Retina (tissue), 1 donor: ENCODE measurements at regions not wholly inside any gene's neighbourhood (a gene's known extent, or its start where the extent isn't known, plus 50 kb on each side); places are given as distances from the start of the nearest gene placed in this dataset.
A peak's percentile ranks its signal among the peaks of the same experiment; 100 is the strongest.
"Not testable (repeated sequence)": the region's sequence is repeated elsewhere in the genome, so short reads cannot be mapped to it uniquely, and the experiment has no call there.

Source experiments
- DNase-seq: peaks from one replicate; pipeline ENCODE4 v3.0.0-alpha.2; 2016

DNA sequence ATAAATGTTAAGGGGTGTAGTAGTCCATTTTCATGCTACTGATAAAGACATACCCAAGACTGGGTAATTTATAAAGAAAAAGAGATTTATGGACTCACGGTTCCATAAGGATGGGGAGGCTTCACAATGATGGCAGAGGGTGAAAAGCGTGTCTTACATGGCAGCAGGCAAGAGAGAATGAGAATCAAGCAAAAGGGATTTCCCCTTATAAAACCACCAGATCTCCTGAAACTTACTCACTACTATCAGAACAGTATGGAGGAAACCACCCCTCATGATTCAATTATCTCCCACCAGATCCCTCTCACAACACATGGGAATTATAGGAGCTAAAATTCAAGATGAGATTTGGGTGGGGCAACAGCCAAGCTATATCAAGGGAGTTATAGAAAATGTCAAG lies 329.2 kb downstream of the DTHD1 start:
- no peak for DNase-seq

DNA sequence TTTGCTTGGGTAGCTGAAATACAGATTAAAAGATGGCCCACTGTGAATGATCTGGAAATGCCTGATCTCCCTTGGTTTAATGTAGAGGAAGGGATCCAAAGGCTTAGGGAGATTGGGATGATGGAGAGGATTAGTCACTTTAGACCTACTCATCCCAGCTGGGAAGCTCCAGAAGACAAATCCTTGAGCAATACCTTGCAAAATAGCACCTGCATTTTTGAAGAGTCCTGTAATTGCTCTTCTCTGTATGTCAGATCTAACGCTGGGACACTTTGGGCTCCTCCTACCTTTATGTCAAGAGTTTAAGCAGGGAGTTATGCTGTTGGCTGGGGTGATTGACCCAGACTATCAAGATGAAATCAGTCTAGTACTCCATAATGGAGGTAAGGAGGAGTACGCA lies 331.7 kb downstream of the DTHD1 start:
- not testable (repeated sequence) for DNase-seq

DNA sequence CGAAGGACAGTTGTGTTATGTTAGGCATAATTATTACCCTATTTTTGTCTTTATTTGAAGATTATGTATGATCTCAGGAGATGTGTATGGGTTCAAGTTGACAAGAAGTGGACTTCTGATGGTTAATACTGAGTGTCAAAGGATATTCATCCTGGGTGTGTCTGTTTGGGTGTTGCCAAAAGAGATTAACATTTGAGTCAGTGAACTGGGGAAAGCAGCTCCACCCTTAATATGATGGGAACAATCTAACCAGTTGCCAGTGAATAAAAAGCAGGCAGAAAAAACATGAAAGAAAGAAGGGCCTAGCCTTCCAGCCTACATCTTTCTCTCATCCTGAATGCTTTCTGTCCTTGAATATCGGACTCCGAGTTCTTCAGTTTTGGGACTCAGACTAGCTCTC lies 332.6 kb downstream of the DTHD1 start:
- no peak for DNase-seq

DNA sequence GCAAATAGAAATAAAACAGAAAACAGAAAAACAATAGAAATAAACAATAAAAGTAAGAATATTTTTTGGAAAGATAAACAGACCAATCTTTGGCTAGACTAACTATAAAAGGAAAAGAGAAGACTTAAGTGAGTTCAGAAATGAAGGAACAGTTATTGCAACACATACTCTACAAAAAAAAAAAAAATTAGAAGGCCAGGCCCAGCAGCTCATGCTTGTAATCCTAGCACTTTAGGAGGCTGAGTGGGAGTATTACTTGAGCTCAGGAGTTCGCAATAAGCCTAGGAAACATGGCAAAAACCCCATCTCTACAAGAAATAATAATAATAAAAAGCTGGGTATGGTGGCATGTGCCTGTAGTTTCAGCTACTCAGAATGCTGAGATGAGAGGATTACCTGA lies 336.7 kb downstream of the DTHD1 start:
- DNase-seq, result no peak

DNA sequence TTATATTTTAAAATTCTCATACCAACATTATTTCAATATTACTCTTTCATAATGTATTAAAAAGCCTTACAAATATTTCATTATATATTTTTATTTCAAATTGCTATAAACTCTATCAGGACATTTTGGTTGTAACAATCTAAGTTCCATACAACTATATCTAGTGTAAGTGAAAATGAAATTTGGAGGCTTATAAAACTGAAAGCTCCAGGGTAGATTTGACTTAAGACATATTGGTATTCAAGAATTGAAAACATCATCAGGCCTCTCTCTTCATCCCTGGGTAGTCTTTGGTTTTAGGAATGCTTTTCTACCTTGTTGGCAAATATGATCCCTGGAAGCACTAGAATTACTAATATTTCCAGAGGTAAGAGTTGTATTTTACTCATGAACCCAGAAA lies 342.6 kb downstream of the DTHD1 start:
- no peak for DNase-seq

DNA sequence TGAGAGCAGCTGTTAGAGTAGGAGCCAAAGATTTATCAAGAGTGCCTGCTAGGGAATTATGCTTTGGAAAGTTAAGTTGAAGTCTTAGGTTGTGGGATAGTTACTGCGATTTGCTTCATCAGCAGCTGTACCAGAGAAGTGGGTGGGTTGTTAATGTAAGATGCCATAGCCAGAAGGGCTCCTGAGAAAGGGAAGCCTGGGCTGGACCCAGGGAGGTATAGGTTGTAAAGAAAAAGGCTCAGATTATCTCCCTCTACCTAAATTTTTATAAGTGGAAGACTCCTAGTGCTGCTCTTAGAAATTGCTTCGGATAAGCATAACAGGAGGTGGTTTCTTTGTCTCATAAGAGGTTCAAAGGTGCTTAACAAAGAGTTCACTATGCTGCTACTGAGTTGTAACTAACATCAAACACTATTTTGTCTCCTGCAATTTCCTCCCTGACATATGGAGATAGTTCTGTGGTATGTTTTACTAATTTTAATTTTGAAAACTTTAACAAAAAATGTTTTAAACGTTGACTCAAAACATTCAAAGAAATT lies 356.9 kb downstream of the DTHD1 start:
- DNase-seq, result no peak

DNA sequence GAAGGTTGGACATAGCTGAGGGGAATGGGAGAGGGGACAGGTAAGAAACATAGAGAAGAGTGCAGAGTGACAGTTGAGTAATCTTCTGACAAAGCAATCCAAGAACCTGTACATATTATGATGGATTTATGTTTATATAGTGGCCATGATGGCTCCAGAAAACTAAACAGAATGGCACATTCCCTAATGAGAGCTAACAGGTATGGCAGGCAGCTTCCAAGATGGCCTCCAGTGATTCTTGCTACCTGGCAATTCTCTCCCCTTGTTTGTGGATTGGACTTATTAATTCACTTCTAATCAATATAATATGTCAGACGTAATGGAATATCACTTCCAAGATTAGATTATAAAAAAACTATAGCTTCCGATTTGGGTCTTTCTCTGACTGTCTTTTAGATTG lies 359.5 kb downstream of the DTHD1 start:
- DNase-seq, result no peak

DNA sequence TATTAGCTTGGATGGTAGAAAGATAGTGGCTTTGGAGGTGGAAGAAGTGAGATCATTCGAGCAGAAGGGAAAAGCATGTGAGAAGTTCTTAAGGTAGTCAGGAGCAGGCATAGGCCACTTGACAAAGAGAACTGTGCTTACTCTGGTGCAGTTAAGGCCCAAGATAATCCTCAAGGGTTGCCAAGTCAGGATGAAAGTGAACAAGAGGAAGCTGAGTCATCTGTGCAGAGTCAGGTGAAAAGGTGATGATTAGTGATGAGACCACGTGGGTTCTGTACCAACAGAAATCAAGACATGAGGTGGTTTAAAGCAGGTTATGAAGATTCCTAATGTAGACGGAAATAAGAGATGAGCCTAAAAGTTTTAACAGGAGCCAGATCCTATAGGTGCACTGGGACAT lies 369.8 kb downstream of the DTHD1 start:
- DNase-seq, result no peak

DNA sequence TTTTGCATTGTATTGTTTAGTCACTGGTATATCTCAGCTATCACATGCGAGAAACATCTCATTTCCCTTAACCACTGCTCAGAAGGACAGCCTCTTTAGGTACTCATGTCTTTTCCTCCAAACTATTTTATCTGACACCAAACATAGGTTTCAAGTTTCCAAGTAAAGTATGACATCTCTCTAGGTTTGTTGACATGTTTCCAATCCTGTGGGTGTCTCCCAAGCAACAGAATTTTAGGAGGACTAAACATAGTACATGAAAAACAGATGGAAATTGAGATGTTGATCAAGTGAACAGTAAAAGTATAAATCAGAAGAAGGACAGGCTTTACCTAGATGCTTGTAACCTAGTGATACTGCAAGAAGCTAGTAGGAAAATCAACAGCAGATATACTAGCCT lies 371.4 kb downstream of the DTHD1 start:
- DNase-seq, result no peak

DNA sequence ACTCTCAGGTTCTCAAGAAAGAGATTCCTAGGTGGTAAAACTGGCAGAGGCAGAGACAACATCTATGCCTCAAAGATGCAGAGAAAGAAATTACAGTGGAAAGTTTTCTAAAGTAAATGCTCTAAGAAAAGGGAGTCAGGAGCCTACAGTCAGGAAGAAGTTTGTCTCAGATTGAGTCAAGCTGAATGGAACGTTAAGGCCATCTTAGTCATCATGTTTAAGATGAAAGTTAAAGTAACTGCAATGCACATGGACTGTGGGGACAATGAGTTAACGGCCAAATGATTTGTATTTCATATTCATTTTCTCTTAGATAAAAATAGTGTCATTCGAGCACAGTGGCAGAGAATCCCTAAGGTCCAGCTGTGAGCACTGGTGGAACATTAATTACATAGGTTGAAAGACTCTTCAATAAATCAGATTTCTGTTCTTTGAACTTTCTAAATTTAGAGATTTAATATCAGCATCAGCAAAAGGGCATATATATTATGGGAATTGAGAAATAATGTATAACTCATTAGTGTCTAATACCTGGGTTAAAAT lies 384.6 kb downstream of the DTHD1 start:
- DNase-seq, result no peak

DNA sequence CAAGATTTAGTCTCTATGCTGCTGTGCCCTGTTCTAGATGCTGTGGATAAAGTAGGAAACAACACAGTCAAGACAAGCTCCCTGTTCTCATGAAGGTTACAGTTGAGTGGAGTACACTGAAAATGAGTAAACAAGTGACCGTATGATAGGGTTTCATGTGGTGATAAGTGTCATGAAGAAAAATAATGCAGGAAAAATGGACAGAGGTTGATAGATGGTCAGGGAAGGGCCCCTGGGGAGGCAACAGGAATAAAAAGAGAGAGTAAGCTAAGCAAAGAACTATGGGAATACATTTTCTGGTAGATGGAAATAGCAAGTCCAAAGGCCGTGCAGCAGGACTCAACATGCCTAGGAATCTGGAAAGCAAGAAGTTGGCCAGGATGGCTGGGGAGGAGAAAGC lies 394.0 kb downstream of the DTHD1 start:
- no peak for DNase-seq

DNA sequence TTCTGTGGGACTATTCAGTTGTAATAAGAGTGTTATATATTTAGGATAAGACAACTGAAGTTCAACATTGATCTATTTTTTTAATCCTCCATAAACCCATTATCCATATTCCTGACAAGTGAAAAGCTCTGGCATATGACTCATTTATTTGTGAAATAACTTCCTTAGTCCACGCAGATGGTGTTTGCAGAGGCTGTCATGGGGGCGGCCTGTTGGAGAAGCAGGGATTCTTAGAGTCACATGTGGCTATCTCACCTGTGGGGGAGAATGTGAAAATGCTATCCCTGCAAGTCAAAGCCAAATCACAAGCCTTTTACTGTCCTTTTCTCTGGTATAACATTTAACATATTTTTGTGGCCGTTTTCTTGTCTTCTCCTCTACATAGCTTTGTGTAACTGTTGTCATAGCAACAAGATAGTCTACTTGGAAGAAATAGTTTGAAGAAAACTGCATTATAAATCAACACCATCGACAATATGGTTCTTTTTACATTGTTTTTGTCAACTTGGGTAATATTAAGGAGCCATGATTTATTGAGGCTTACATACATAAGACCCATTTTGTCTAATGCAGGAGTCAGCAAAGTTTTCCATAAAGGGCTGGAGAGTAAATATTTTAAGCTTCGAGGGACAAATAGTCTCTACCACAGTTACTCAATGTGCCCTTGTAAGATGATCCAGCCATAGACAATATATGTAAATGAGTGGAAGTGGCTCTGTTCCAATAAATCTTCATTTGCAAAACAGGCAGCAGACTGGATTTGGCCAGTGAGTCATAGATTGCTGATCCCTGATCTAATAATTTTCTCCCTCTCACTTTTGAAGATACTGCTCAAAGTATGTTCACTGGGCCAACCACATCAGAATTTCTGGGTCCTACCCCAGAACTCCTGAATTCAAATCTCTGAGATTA lies 395.0 kb downstream of the DTHD1 start:
- DNase-seq, result no peak

DNA sequence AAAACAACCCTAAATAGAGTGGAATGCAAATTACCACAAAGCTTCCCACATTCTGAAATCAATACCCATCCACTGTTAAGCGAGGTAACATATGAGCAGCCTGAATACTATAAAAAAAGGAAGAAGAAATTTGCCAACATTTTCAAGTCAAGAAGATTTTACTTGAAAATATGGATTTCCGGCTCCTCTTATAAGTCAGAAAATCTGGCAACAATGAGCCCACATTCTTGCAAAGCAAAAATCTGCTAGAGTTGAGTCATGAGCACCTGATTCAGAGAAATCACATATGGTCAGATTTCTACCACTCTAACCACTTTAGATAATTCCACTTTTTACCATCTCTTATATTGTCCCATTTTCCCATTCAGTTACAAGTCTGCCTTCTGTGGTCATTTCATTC lies 395.7 kb downstream of the DTHD1 start:
- DNase-seq, result no peak

DNA sequence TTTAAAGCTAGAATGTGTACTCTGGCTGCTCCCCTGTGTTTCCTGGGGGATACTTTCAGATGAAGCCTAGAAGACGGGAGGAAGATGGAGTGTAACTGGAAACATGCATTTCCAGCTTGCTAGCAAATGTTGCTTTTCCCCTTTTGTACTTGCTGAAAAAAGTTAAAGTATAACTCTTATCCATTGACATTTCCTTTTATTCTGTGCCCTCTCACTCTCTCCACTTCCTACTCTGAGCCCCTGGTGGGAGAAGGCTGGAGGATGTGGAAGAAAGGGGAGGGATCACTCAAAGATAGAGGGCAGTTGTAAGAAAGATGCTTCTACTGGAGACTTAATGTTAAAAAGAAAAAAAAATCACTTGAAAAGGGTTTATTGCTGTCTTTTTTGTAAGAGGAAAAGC lies 396.5 kb downstream of the DTHD1 start:
- DNase-seq, result peak; percentile 23

DNA sequence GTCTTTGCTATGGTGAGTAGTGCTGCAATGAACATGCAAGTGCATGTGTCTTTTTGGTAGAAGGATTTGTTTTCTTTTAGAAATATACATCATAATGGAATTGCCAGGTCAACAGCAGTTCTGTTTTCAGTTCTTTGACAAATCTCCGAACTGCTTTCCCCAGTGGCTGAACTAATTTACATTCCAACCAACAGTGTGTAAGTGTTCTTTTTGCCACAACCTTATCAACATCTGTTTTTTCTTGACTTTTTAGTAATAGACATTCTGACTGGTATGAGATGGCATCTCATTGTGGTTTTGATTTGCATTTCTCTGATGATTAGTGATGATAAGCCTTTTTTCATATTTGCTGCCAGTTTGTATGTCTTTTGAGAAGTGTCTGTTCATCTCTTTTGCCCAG lies 406.3 kb downstream of the DTHD1 start:
- DNase-seq, result no peak

DNA sequence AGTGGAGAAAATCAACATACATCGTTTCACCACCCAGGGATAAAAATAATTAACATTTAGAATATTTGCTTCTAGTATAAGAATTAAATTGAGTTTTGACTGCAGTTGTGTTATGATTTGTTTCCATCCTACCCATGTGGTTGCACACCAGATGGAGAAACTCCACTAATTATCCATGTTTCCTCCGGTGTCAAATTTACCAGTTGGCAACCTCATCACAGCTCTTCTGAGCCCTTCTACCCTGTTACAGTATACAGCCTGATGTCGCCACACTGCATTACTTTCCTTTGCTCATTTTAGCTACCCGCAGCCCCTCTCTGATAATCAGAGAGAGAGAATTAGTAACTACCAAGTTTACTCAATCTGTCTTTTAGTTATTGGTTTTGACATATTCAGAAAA lies 411.2 kb downstream of the DTHD1 start:
- DNase-seq, result no peak

DNA sequence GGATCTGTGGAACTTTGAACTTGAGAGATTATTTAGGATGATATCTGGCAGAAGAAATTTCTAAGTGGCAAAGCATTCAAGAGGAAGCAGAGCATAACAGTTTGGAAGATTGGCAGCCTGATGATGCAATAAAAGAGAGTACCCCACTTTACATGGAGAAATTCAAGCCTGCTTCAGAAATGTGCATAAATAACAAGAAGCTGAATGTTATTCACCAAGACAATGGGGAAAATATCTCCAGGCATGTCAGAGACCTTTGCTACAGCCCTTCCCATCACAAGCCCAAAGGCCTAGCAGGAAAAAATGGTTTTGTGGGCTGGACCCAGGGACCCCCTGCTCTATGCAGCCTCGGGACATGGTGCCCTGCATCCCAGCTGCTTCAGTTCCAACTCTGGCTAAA lies 420.8 kb downstream of the DTHD1 start:
- no peak for DNase-seq

DNA sequence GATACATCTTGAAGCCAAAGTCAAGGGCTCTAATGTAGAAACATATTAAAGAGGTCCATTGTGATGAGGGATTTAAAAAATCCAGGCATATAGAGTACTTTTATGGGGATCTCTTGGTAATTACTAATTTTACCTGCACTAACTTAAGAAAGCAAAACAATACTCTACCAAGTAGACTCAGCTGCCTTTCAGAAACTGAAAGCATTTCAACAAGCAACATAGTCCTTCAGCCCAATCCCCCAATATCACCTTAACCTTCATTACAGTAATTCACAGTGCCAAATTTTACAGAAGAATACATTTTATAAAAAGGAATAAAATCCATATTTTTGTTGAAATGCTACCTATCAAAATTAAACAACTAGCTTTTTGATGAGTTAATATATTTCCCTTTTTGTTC lies 422.9 kb downstream of the DTHD1 start:
- DNase-seq, result no peak

DNA sequence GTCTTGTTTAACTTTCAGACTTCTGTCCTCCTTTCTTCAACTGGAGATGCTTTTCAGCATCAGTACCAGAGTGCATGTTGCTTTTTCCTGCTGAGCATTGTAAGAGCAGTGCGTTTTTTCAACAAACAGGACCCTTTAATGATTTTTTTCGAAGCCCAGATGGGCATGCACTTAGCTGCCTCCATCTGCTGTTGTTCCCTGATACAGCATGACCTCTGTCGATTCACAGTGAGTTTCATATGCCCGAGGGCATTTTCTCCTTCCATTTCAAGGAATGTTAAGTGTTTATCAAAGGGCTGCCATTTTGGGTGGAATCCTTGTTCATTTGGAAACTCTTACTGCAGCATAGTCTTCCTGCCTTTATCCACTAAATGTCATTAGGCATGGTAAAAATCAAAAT lies 428.6 kb downstream of the DTHD1 start:
- peak; percentile 61 for DNase-seq

DNA sequence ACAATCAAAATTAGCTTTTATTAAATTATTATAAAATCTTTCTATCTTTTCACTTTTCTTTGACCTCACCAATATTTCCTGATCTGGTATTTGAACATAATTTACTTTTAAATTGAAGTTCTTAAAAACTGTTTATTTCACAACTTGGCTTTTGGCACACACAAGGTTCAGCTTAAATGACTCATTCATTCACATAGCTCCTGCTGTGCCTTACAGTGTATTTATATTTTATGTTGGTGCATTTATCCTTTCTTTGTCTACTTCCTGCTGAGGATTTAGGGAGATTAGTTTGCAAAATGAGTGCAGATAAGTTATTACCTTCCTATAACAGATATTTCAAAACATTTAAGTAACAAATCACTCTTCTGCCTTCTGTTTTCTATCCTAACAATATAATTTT lies 430.6 kb downstream of the DTHD1 start:
- DNase-seq, result no peak

DNA sequence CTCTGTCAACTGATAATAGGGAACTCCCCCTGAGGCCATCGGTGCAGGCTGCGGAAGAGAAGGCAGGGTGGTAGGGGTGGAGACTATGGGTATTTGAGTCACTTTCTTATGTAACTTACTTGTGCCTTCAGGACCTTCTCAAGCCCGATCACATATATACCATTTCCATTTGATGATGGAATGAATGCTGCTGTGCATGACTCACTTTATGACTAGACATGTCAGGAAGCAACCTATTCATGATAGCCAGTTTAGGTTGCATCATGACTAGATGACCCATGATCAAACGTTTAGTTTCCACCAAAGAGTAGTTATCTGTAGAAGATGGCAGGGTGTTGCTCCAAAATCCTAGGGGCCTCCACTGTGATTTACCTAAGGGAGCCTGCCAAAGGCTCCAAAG lies 435.5 kb downstream of the DTHD1 start:
- no peak for DNase-seq

DNA sequence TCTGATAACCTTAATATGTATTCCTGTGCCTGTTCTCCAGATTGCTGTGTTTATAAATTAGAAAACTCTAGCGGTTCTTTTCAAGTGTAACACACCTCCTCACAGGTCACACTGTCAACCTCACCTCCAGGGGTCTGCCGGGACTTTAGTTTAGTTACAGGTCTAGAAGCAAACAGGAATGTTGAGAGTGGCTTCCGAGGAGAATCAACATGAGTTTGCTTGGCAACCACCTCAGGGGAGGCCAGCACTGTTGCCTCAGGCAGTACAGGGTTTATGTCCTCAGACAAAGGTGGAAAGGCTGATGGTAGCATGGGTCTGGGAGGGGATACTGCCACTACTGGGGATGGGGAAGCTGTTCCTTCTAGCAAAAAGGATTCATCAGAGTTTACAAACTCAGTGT lies 438.0 kb downstream of the DTHD1 start:
- DNase-seq, result no peak

DNA sequence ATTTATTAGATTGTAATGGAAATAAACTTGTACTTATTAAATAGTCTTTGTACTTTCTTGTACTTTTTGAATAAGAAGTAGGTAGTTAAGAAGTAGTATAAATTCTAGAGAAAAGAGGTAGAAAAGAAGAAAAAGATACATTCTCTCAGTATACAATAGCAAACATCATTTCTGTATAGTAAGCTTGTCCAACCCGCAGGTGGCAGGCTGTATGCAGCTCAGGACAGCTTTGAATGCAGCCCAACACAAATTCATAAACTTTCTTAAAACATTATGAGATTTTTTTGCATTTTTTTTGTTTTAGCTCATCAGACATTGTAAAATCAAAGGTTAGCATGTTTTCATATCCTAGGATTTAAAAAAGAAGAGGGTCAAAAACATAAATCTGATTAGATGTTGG lies 441.6 kb downstream of the DTHD1 start:
- DNase-seq, result no peak

DNA sequence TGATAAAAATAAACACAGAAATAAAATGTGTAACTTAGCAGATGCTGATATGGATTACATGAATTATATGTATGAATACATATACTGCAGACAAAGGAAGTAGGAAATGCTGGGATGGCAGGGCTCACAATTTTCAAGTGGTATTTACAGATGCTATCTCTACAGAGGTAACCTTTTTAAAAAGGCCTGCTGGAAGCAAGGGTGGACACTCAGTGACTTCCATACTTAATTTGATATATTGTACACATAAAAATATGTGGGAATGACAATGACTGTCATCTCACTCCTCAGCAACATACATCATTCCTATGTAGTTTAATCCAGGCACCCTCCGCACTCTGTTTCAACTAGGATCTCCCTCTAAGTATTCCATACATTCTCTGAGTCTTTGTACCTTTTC lies 452.9 kb downstream of the DTHD1 start:
- DNase-seq, result no peak

DNA sequence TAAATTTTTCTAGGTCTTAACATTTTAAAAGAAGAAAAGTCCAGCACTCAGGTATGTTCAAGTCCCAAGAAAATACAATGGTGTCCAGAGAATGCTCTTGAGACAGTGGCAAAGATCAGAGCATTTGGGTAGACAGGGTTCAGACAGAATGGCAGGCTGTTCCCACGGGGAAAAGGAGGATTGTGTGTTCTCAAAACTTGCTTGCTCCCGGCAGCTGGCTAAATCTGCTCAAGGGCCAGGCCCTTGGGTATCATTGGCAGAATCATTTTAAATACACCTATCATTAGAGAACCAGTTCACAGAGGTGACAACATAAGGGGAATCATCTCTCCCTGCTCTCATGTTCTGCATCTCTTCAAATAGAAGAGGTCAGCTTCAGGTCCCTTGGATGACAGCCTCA lies 456.3 kb downstream of the DTHD1 start:
- peak; percentile 9 for DNase-seq
